K562 (cell line): ENCODE measurements at regions not wholly inside any gene's neighbourhood (a gene's known extent, or its start where the extent isn't known, plus 50 kb on each side); places are given as distances from the start of the nearest gene placed in this dataset.

Source experiments
- ATAC-seq: fragments of 200-7000 bp; cut with Tn5 transposase; 3 replicates; pipeline ENCODE4 v1.9.1; 2020; ENCODE audit warnings: moderate library complexity
- BruUV-seq: library from RNA; stranded (reverse); fragments of 400-500 nt; replicated peaks from 2 replicates; lab custom pipeline; 2021; lab: Mats Ljungman, UMichigan
- CTCF ChIA-PET: fragments of 300-600 bp; formaldehyde crosslinking; extraction: SDS; loops from one replicate; lab custom pipeline; 2021; ENCODE audit warnings: low intra/inter-chr PET ratio; lab: Yijun Ruan, JAX
- POLR2A ChIA-PET: fragments of 300-600, 350-650 bp; sonication (Branson Sonifier 250); formaldehyde crosslinking; extraction: SDS; loops from one replicate; lab custom pipeline; 2021; ENCODE audit warnings: antibody characterized with exemption, inconsistent platforms; lab: Yijun Ruan, JAX
- DNase-seq, 4 experiments: peaks; one replicate each; pipeline versions ENCODE4 v3.0.0 to v3.0.0-alpha.2; 2011 to 2018; ENCODE audit warnings: low spot score in 3 of 4, mixed read lengths in 3 of 4; ENCODE audit errors: extremely low read depth in 1 of 4
- FAIRE-seq: peaks from 2 replicates; lab custom pipeline; 2011; peaks lifted over from hg19 to GRCh38; lab: Jason Lieb, UNC
- H2AFZ ChIP-seq: 2 replicates; pipeline ENCODE4 v1.6.0; 2011; ENCODE audit warnings: low read depth, low read length, control low read depth, inconsistent platforms
- H3K27ac ChIP-seq: fragments of 200-600 bp; 3 replicates; pipeline ENCODE4 v1.8.0; 2011; ENCODE audit warnings: low read depth, mild to moderate bottlenecking, control low read depth, inconsistent platforms, low read length, moderate library complexity, mixed read lengths; ENCODE audit errors: extremely low read depth
- H3K27me3 ChIP-seq, 2 experiments: fragments of 300-600 bp in 1 of 2; 2 replicates in 1 of 2; 3 replicates in 1 of 2; pipeline versions ENCODE4 v1.6.0 to v1.8.0; 2011; ENCODE audit warnings: inconsistent platforms in 2 of 2, low read length in 2 of 2, mild to moderate bottlenecking in 1 of 2, mixed read lengths in 1 of 2, moderate library complexity in 1 of 2; ENCODE audit not compliant: control insufficient read depth in 2 of 2, insufficient read depth in 2 of 2
- H3K36me3 ChIP-seq: fragments of 300-600 bp; 3 replicates; pipeline ENCODE4 v1.8.0; 2011; ENCODE audit warnings: mild to moderate bottlenecking, low read length, inconsistent platforms; ENCODE audit not compliant: control insufficient read depth, insufficient read depth
- H3K4me1 ChIP-seq, 2 experiments: fragments of 200-600 bp in 1 of 2; replicated peaks in 1 of 2; 2 replicates in 1 of 2; 3 replicates in 1 of 2; pipeline versions ENCODE4 v1.5.1 to v1.8.0; 2011; ENCODE audit warnings: inconsistent platforms in 2 of 2, low read length in 2 of 2, mild to moderate bottlenecking in 1 of 2, mixed read lengths in 1 of 2, moderate library complexity in 1 of 2; ENCODE audit not compliant: control insufficient read depth in 2 of 2, insufficient read depth in 2 of 2
- H3K4me2 ChIP-seq: 2 replicates; pipeline ENCODE4 v1.6.1; 2011; ENCODE audit warnings: low read length, control low read depth, inconsistent platforms, mixed read lengths; ENCODE audit not compliant: insufficient read depth
- H3K4me3 ChIP-seq: fragments of 200-600 bp; sonication (generic), shearing (Covaris generic); 2 replicates; pipeline ENCODE4 v1.5.1; 2016; ENCODE audit warnings: control low read depth, inconsistent platforms
- H3K79me2 ChIP-seq: fragments of 200-600 bp; 3 replicates; pipeline ENCODE4 v1.8.0; 2011; ENCODE audit warnings: low read length, inconsistent platforms; ENCODE audit not compliant: control insufficient read depth, insufficient read depth
- H3K9ac ChIP-seq, 2 experiments: 2 replicates each; pipeline versions ENCODE4 v1.6.0 to v1.6.1; 2011; ENCODE audit warnings: low read depth in 2 of 2, low read length in 2 of 2, control low read depth in 1 of 2, inconsistent platforms in 1 of 2, mild to moderate bottlenecking in 1 of 2, mixed read lengths in 1 of 2; ENCODE audit not compliant: insufficient read depth in 1 of 2
- H3K9me1 ChIP-seq: one replicate; pipeline ENCODE4 v1.6.0; 2011; ENCODE audit warnings: inconsistent platforms, mild to moderate bottlenecking, low read length, moderate library complexity; ENCODE audit not compliant: control insufficient read depth, insufficient read depth
- H3K9me3 ChIP-seq: replicated peaks from 2 replicates; pipeline ENCODE4 v1.5.1; 2011; ENCODE audit warnings: low read depth, low read length, inconsistent platforms; ENCODE audit not compliant: control insufficient read depth, insufficient read depth
- H4K20me1 ChIP-seq: replicated peaks from 2 replicates; pipeline ENCODE4 v1.6.1; 2011; ENCODE audit warnings: low read length, inconsistent platforms, mixed read lengths; ENCODE audit not compliant: control insufficient read depth, insufficient read depth
- ATF1 ChIP-seq, 2 experiments: fragments of 450-650 bp in 1 of 2; IDR thresholded peaks; 2 replicates each; pipeline ENCODE4 v1.6.1; 2016; ENCODE audit warnings: missing compliant biosample characterization in 1 of 2, missing genetic modification characterization in 1 of 2
- ERF ChIP-seq: fragments of 450-650 bp; formaldehyde crosslinking; IDR thresholded peaks from 2 replicates; pipeline ENCODE4 v1.4.0; 2020; ENCODE audit warnings: mild to moderate bottlenecking, mixed read lengths
- HNRNPUL1 ChIP-seq: fragments of 200-400 bp; formaldehyde crosslinking; IDR thresholded peaks from 2 replicates; pipeline ENCODE4 v1.6.1; 2017; ENCODE audit warnings: low read length
- IRF9 ChIP-seq: fragments of 450-650 bp; IDR thresholded peaks from 2 replicates; pipeline ENCODE4 v1.6.1; 2016; ENCODE audit warnings: missing biosample characterization, missing genetic modification characterization
- MEIS2 ChIP-seq: fragments of 450-650 bp; IDR thresholded peaks from 2 replicates; pipeline ENCODE4 v1.6.1; 2014; ENCODE audit warnings: mild to moderate bottlenecking; ENCODE audit not compliant: partially characterized antibody
- NCOA2 ChIP-seq, 2 experiments: fragments of 450-650 bp; IDR thresholded peaks; 2 replicates each; pipeline ENCODE4 v1.6.1; 2018; ENCODE audit warnings: mild to moderate bottlenecking in 2 of 2, moderate library complexity in 1 of 2; ENCODE audit not compliant: partially characterized antibody in 2 of 2
- ZNF445 ChIP-seq: fragments of 250-450 bp; sonication (Bioruptor Pico); IDR thresholded peaks from 2 replicates; pipeline ENCODE4 v1.4.0; 2020; ENCODE audit warnings: low read depth, mild to moderate bottlenecking, moderate library complexity
- ZNF57 ChIP-seq: fragments of 450-650 bp; formaldehyde crosslinking; IDR thresholded peaks from 2 replicates; pipeline ENCODE4 v1.4.0; 2020; ENCODE audit warnings: mild to moderate bottlenecking, moderate library complexity
- WGBS: fragments of 100-300 bp; shearing (Covaris generic); methylation state at CpG from one replicate; pipeline ENCODE4 v1.1.6; 2016; ENCODE audit warnings: low coverage, mixed read lengths; ENCODE audit not compliant: insufficient coverage; ENCODE audit errors: missing lambda C conversion rate; 5-methylcytosine and 5-hydroxymethylcytosine counted together
- in situ Hi-C: fragments of 300-500 bp; cut with MboI; formaldehyde crosslinking; loops from 4 replicates; pipeline ENCODE4 v1.15.0; 2018; ENCODE audit warnings: inconsistent platforms, mixed read lengths
- intact Hi-C: fragments of 100-400 bp; cut with micrococcal nuclease; formaldehyde crosslinking; loops from 2 replicates; pipeline ENCODE4 v1.14.2; 2022
- TF ChIP-seq, protein P1 (sequence below): fragments of 200-600 bp; sonication (generic); IDR thresholded peaks from one replicate; pipeline ENCODE4 v1.6.1; 2012; ENCODE audit warnings: mild to moderate bottlenecking, low read depth, low read length, inconsistent platforms

GRCh38 chr9:88215196-88216125, 77.2 kb upstream of the SPATA31C2 start:
- Histone ChIP-seq H3K27ac (no peak overlapping the region), H4K20me1 (no peaks in the 10 kb centered on the region), H3K79me2 (no peaks in the 10 kb centered on the region), H3K9ac (no peak overlapping the region), H2AFZ (no peak overlapping the region), H3K4me2 (no peak overlapping the region), H3K36me3 (no peaks in the 10 kb centered on the region), H3K9me3 (no peaks in the 10 kb centered on the region), H3K27me3 (peaks cover 0 to 14% of the 10 kb centered on the region in 2 experiments; a peak in 3 of 5 replicates), H3K4me3 (no peak overlapping the region), H3K9me1 (no peaks in the 10 kb centered on the region), H3K4me1 (no peaks in the 10 kb centered on the region; a peak in 1 of 5 replicates)
- POLR2A ChIA-PET, result interaction anchor here (0.6 to 1.2 kb wide), 2 partner anchors 9 to 37 kb away, joined by 3 read pairs; no protein-coding TSS in a partner anchor
- in situ Hi-C loops (no loop called here), intact Hi-C loops (no loop called here)
- no TSS peak for BruUV-seq
- WGBS, result under 1% methylated on average over 10 of the region's 10 CpGs
- FAIRE-seq (no peak), DNase-seq (no peak), ATAC-seq (no peak)
- CTCF ChIA-PET, result no interaction called here
- TF ChIP-seq ZNF445 (CRISPR knock-in tag), result no peak
- TF ChIP-seq IRF9 (tag), result no peak
- no peak for TF ChIP-seq ATF1 (CRISPR knock-in tag; IDR thresholded peaks at IDR 0.05)
- TF ChIP-seq ATF1 (tag; IDR thresholded peaks at IDR 0.05), result no peak
- no peak for TF ChIP-seq ZNF57 (CRISPR knock-in tag)
- TF ChIP-seq, protein P1, sequence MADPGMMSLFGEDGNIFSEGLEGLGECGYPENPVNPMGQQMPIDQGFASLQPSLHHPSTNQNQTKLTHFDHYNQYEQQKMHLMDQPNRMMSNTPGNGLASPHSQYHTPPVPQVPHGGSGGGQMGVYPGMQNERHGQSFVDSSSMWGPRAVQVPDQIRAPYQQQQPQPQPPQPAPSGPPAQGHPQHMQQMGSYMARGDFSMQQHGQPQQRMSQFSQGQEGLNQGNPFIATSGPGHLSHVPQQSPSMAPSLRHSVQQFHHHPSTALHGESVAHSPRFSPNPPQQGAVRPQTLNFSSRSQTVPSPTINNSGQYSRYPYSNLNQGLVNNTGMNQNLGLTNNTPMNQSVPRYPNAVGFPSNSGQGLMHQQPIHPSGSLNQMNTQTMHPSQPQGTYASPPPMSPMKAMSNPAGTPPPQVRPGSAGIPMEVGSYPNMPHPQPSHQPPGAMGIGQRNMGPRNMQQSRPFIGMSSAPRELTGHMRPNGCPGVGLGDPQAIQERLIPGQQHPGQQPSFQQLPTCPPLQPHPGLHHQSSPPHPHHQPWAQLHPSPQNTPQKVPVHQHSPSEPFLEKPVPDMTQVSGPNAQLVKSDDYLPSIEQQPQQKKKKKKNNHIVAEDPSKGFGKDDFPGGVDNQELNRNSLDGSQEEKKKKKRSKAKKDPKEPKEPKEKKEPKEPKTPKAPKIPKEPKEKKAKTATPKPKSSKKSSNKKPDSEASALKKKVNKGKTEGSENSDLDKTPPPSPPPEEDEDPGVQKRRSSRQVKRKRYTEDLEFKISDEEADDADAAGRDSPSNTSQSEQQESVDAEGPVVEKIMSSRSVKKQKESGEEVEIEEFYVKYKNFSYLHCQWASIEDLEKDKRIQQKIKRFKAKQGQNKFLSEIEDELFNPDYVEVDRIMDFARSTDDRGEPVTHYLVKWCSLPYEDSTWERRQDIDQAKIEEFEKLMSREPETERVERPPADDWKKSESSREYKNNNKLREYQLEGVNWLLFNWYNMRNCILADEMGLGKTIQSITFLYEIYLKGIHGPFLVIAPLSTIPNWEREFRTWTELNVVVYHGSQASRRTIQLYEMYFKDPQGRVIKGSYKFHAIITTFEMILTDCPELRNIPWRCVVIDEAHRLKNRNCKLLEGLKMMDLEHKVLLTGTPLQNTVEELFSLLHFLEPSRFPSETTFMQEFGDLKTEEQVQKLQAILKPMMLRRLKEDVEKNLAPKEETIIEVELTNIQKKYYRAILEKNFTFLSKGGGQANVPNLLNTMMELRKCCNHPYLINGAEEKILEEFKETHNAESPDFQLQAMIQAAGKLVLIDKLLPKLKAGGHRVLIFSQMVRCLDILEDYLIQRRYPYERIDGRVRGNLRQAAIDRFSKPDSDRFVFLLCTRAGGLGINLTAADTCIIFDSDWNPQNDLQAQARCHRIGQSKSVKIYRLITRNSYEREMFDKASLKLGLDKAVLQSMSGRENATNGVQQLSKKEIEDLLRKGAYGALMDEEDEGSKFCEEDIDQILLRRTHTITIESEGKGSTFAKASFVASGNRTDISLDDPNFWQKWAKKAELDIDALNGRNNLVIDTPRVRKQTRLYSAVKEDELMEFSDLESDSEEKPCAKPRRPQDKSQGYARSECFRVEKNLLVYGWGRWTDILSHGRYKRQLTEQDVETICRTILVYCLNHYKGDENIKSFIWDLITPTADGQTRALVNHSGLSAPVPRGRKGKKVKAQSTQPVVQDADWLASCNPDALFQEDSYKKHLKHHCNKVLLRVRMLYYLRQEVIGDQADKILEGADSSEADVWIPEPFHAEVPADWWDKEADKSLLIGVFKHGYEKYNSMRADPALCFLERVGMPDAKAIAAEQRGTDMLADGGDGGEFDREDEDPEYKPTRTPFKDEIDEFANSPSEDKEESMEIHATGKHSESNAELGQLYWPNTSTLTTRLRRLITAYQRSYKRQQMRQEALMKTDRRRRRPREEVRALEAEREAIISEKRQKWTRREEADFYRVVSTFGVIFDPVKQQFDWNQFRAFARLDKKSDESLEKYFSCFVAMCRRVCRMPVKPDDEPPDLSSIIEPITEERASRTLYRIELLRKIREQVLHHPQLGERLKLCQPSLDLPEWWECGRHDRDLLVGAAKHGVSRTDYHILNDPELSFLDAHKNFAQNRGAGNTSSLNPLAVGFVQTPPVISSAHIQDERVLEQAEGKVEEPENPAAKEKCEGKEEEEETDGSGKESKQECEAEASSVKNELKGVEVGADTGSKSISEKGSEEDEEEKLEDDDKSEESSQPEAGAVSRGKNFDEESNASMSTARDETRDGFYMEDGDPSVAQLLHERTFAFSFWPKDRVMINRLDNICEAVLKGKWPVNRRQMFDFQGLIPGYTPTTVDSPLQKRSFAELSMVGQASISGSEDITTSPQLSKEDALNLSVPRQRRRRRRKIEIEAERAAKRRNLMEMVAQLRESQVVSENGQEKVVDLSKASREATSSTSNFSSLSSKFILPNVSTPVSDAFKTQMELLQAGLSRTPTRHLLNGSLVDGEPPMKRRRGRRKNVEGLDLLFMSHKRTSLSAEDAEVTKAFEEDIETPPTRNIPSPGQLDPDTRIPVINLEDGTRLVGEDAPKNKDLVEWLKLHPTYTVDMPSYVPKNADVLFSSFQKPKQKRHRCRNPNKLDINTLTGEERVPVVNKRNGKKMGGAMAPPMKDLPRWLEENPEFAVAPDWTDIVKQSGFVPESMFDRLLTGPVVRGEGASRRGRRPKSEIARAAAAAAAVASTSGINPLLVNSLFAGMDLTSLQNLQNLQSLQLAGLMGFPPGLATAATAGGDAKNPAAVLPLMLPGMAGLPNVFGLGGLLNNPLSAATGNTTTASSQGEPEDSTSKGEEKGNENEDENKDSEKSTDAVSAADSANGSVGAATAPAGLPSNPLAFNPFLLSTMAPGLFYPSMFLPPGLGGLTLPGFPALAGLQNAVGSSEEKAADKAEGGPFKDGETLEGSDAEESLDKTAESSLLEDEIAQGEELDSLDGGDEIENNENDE, result no peak
- TF ChIP-seq MEIS2, result no peak
- no peak for TF ChIP-seq NCOA2 (IDR thresholded peaks at IDR 0.05; ENCODE audit: partially characterized antibody in 2 of 2)
- no peak for TF ChIP-seq ERF (CRISPR knock-in tag)
- no peak for TF ChIP-seq HNRNPUL1
